Ascending aorta (tissue), 2 donors: ENCODE measurements at regions not wholly inside any gene's neighbourhood (a gene's known extent, or its start where the extent isn't known, plus 50 kb on each side); places are given as distances from the start of the nearest gene placed in this dataset.
"Not testable (repeated sequence)": the region's sequence is repeated elsewhere in the genome, so short reads cannot be mapped to it uniquely, and the experiment has no call there.

Experiments used
- DNase-seq, 2 donors: peaks; one replicate each; pipeline ENCODE4 v3.0.0-alpha.2; 2019; ENCODE audit warnings: low spot score in 2 of 2
- H3K27ac ChIP-seq, 2 donors: fragments of 200-600 bp; sonication (generic); one replicate each; pipeline ENCODE4 v1.5.1; 2016 to 2017; ENCODE audit warnings: mild to moderate bottlenecking in 1 of 2
- H3K27me3 ChIP-seq: fragments of 200-600 bp; sonication (generic); one replicate; pipeline ENCODE4 v1.5.1; 2017
- H3K36me3 ChIP-seq, 2 donors: fragments of 200-600 bp; sonication (generic); one replicate each; pipeline ENCODE4 v1.5.1; 2016
- H3K4me1 ChIP-seq, 2 donors: fragments of 200-600 bp; sonication (generic); one replicate each; pipeline ENCODE4 v1.5.1; 2016 to 2017; ENCODE audit warnings: mild to moderate bottlenecking in 1 of 2
- H3K4me3 ChIP-seq, 2 donors: fragments of 200-600 bp; sonication (generic); one replicate each; pipeline ENCODE4 v1.5.1; 2016 to 2017; ENCODE audit warnings: mild to moderate bottlenecking in 1 of 2
- H3K9me3 ChIP-seq, 2 donors: fragments of 200-600 bp; sonication (generic); one replicate each; pipeline ENCODE4 v1.5.1; 2016
- CTCF ChIP-seq, 3 experiments: fragments of 200-600 bp in 2 of 3; fragments of 450-650 bp in 1 of 3; sonication (generic) in 2 of 3; IDR thresholded peaks; one replicate each; pipeline ENCODE4 v1.5.1; 2016 to 2019; ENCODE audit warnings: antibody characterized with exemption in 3 of 3, mild to moderate bottlenecking in 1 of 3, moderate library complexity in 1 of 3
- intact Hi-C: fragments of 100-400 bp; cut with DNase I; formaldehyde crosslinking; loops from one replicate; pipeline ENCODE4 v1.15.1; 2023

DNA sequence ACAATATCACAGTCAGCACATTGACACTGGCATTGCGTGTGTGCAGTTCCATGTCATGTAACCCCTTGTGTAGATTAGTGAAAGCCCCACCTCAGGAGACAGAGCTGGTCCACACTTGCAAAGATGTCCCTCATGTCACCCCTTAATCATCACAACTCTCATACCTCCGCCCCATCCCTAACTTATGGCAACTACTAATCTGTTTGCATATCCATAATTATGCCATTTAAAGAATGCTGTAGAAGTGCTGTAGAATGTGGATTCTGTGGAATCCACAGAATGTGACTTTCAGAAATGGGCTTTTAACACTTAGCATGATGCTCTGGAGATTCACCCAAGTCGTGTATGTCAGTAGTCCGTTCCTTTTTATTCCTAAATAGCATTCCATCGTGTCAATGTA, 102.8 kb upstream of the VSTM2A start:
- H3K36me3 ChIP-seq: no peaks in the 10 kb centered on the region
- intact Hi-C loops: no loop called here
- no peak overlapping the region for H3K4me3 ChIP-seq
- no peak for DNase-seq
- no peaks in the 10 kb centered on the region for H3K9me3 ChIP-seq
- H3K4me1 ChIP-seq: no peaks in the 10 kb centered on the region
- no peak overlapping the region for H3K27ac ChIP-seq
- TF ChIP-seq CTCF (IDR thresholded peaks at IDR 0.05): no peak
- no peaks in the 10 kb centered on the region for H3K27me3 ChIP-seq

GRCh38 chr7:54444046-54444686, 98.0 kb upstream of the VSTM2A start:
- H3K27ac ChIP-seq, intact Hi-C loops, DNase-seq: not testable (repeated sequence)

DNA sequence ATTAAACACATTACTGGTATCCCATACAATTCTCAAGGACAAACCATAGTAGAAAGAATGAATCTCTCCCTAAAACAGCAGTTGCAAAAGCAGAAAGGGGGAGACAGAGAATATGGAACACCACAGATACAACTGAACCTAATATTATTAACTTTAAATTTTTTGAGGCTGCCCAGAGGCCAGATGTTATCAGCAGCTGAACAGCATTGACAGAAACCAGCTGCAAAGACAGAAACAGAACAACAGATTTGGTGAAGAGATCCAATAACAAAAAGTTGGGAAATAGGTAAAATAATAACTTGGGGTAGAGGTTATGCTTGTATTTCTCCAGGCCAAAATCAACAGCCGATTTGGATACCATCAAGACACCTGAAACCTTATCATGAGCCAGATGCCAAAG, 89.0 kb upstream of the VSTM2A start:
- H3K27me3 ChIP-seq, H3K27ac ChIP-seq, H3K36me3 ChIP-seq, intact Hi-C loops, DNase-seq, H3K9me3 ChIP-seq, H3K4me3 ChIP-seq, H3K4me1 ChIP-seq: not testable (repeated sequence)

More at GRCh38 chr7:54444046-54444686, 98.0 kb upstream of the VSTM2A start:
- not testable (repeated sequence) for H3K9me3 ChIP-seq, H3K36me3 ChIP-seq, H3K4me3 ChIP-seq, H3K27me3 ChIP-seq, H3K4me1 ChIP-seq

GRCh38 chr7:54454700-54455099, 87.5 kb upstream of the VSTM2A start:
- H3K9me3 ChIP-seq, H3K27me3 ChIP-seq, H3K4me3 ChIP-seq, DNase-seq, H3K4me1 ChIP-seq, H3K36me3 ChIP-seq, intact Hi-C loops, H3K27ac ChIP-seq: not testable (repeated sequence)

- Histone ChIP-seq H3K27ac (no peak overlapping the region), H3K4me3 (no peak overlapping the region), H3K36me3 (no peaks in the 10 kb centered on the region), H3K9me3 (no peaks in the 10 kb centered on the region), H3K4me1 (no peaks in the 10 kb centered on the region), H3K27me3 (no peaks in the 10 kb centered on the region)
- TF ChIP-seq CTCF (IDR thresholded peaks at IDR 0.05): no peak
- no peak for DNase-seq
- intact Hi-C loops: no loop called here
These were observed 77.1 kb upstream of the VSTM2A start for GRCh38 chr7:54465095-54465494.

- no peak for TF ChIP-seq CTCF (IDR thresholded peaks at IDR 0.05)
These were observed 72.4 kb upstream of the VSTM2A start for GRCh38 chr7:54469740-54470139.

DNA sequence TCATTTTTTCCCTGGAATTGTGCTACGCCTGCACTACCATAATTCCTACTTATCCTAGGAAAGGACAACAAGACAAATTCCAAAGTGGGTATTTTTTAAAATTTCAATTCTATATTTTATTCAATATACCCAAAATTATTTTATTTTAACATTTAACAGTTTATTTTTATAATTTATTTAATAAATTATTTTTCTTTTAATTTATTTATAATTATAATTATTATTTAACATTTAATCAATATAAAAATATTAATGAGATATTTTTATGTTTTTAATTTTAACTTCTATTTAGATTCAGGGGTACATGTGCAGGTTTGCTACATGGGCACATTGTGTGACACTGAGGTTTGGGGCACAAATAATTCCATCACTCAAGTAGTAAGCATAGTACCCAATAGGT, 65.6 kb upstream of the VSTM2A start:
- H3K27me3 ChIP-seq: no peaks in the 10 kb centered on the region
- no peaks in the 10 kb centered on the region for H3K4me1 ChIP-seq
- TF ChIP-seq CTCF (IDR thresholded peaks at IDR 0.05): no peak
- no peak overlapping the region for H3K4me3 ChIP-seq
- intact Hi-C loops: no loop called here
- H3K9me3 ChIP-seq: no peaks in the 10 kb centered on the region
- no peak overlapping the region for H3K27ac ChIP-seq
- DNase-seq: no peak
- H3K36me3 ChIP-seq: no peaks in the 10 kb centered on the region

More at GRCh38 chr7:54469740-54470139, 72.4 kb upstream of the VSTM2A start:
- Histone ChIP-seq H3K9me3 (no peaks in the 10 kb centered on the region), H3K4me3 (no peak overlapping the region), H3K27me3 (no peaks in the 10 kb centered on the region), H3K4me1 (no peaks in the 10 kb centered on the region), H3K36me3 (no peaks in the 10 kb centered on the region), H3K27ac (no peak overlapping the region)
- intact Hi-C loops: no loop called here
- no peak for DNase-seq
